Endothelial cell of umbilical vein (primary cell): ENCODE measurements at regions not wholly inside any gene's neighbourhood (a gene's known extent, or its start where the extent isn't known, plus 50 kb on each side); places are given as distances from the start of the nearest gene placed in this dataset.

Source experiments
- BruUV-seq: library from RNA; stranded (reverse); fragments of 400-500 nt; replicated peaks from 2 replicates; lab custom pipeline; 2021; lab: Mats Ljungman, UMichigan
- CTCF ChIA-PET: fragments of 300-600, 350-600 bp; sonication (Branson Sonifier 250); formaldehyde crosslinking; loops from one replicate; lab custom pipeline; 2021; ENCODE audit warnings: antibody characterized with exemption, inconsistent platforms; lab: Charles Lee
- POLR2A ChIA-PET: fragments of 300-600, 350-600 bp; sonication (Branson Sonifier 250); formaldehyde crosslinking; loops from one replicate; lab custom pipeline; 2021; ENCODE audit warnings: antibody characterized with exemption, inconsistent platforms; lab: Charles Lee
- DNase-seq: peaks from one replicate; pipeline ENCODE4 v3.0.0-alpha.2; 2011; ENCODE audit warnings: low read depth, low spot score
- FAIRE-seq: peaks from 2 replicates; lab custom pipeline; 2011; peaks lifted over from hg19 to GRCh38; lab: Jason Lieb, UNC
- H2AFZ ChIP-seq: 2 replicates; pipeline ENCODE4 v1.6.0; 2012; ENCODE audit warnings: low read depth, low read length, control low read depth, inconsistent platforms
- H3K27ac ChIP-seq: 2 replicates; pipeline ENCODE4 v1.5.1; 2011; ENCODE audit warnings: low read depth, mild to moderate bottlenecking, control low read depth, low read length, moderate library complexity; ENCODE audit not compliant: insufficient read depth
- H3K27me3 ChIP-seq, 2 experiments: 2 replicates each; pipeline versions ENCODE4 v1.6.0 to v1.6.1; 2011; ENCODE audit warnings: low read length in 2 of 2, mixed read lengths in 1 of 2; ENCODE audit not compliant: control insufficient read depth in 2 of 2, insufficient read depth in 2 of 2
- H3K36me3 ChIP-seq, 2 experiments: 2 replicates in 1 of 2; 3 replicates in 1 of 2; pipeline ENCODE4 v1.5.1; 2011; ENCODE audit warnings: low read length in 2 of 2, mild to moderate bottlenecking in 1 of 2, moderate library complexity in 1 of 2; ENCODE audit not compliant: control insufficient read depth in 2 of 2, insufficient read depth in 2 of 2; ENCODE audit errors: extremely low read depth in 1 of 2
- H3K4me1 ChIP-seq: 3 replicates; pipeline ENCODE4 v1.5.1; 2011; ENCODE audit warnings: mild to moderate bottlenecking, low read length; ENCODE audit not compliant: control insufficient read depth, insufficient read depth; ENCODE audit errors: extremely low read depth
- H3K4me2 ChIP-seq: 2 replicates; pipeline ENCODE4 v1.6.1; 2011; ENCODE audit warnings: low read length, control low read depth, mixed read lengths; ENCODE audit not compliant: insufficient read depth
- H3K4me3 ChIP-seq, 3 experiments: fragments of 200-600 bp in 1 of 3; sonication (generic), shearing (Covaris generic) in 1 of 3; replicated peaks in 1 of 3; 2 replicates each; pipeline ENCODE4 v1.5.1; 2011 to 2016; ENCODE audit warnings: control low read depth in 3 of 3, low read length in 3 of 3, mild to moderate bottlenecking in 2 of 3, inconsistent platforms in 1 of 3, low read depth in 1 of 3, moderate library complexity in 1 of 3; ENCODE audit not compliant: insufficient read depth in 1 of 3
- H3K79me2 ChIP-seq: 2 replicates; pipeline ENCODE4 v1.6.0; 2012; ENCODE audit warnings: low read length, inconsistent platforms; ENCODE audit not compliant: control insufficient read depth, insufficient read depth
- H3K9ac ChIP-seq: replicated peaks from 2 replicates; pipeline ENCODE3; 2011; ENCODE audit warnings: low read length, control low read depth; ENCODE audit not compliant: insufficient read depth; ENCODE audit errors: extremely low read depth
- H3K9me1 ChIP-seq: replicated peaks from 3 replicates; pipeline ENCODE4 v1.6.0; 2011; ENCODE audit warnings: mild to moderate bottlenecking, low read length; ENCODE audit not compliant: control insufficient read depth, insufficient read depth; ENCODE audit errors: extremely low read depth
- H3K9me3 ChIP-seq: replicated peaks from 2 replicates; pipeline ENCODE4 v1.5.1; 2012; ENCODE audit warnings: low read length, inconsistent platforms; ENCODE audit not compliant: control insufficient read depth, insufficient read depth
- H4K20me1 ChIP-seq: replicated peaks from 2 replicates; pipeline ENCODE3; 2011; ENCODE audit warnings: mild to moderate bottlenecking, low read length; ENCODE audit not compliant: control insufficient read depth, insufficient read depth; ENCODE audit errors: extremely low read depth
- CTCF ChIP-seq, 2 donors: IDR thresholded peaks; 1 replicate in 1 of 2; 2 replicates in 1 of 2; pipeline ENCODE4 v1.5.1; 2011; ENCODE audit warnings: low read length in 2 of 2, mild to moderate bottlenecking in 2 of 2, moderate library complexity in 2 of 2, control low read depth in 1 of 2, inconsistent platforms in 1 of 2, low read depth in 1 of 2; ENCODE audit not compliant: insufficient read depth in 1 of 2; ENCODE audit errors: extremely low read depth in 1 of 2
- EZH2 ChIP-seq: IDR thresholded peaks from 2 replicates; pipeline ENCODE4 v1.6.1; 2012; ENCODE audit warnings: borderline replicate concordance, low read depth, mild to moderate bottlenecking, moderate library complexity, low read length, inconsistent platforms; ENCODE audit not compliant: severe bottlenecking
- FOS ChIP-seq: IDR thresholded peaks from 2 replicates; pipeline ENCODE4 v1.6.1; 2011; ENCODE audit warnings: mild to moderate bottlenecking, low read length, moderate library complexity, borderline replicate concordance; ENCODE audit not compliant: insufficient read depth
- GATA2 ChIP-seq: IDR thresholded peaks from 2 replicates; pipeline ENCODE4 v1.7.0; 2011; ENCODE audit warnings: low read depth, mild to moderate bottlenecking, moderate library complexity, mixed read lengths, low read length; ENCODE audit not compliant: insufficient read length, insufficient read depth
- JUN ChIP-seq: IDR thresholded peaks from 2 replicates; pipeline ENCODE4 v1.6.1; 2011; ENCODE audit warnings: borderline replicate concordance, low read depth; ENCODE audit not compliant: insufficient read length, insufficient read depth
- MYC ChIP-seq: IDR thresholded peaks from one replicate; pipeline ENCODE4 v1.6.1; 2011; ENCODE audit warnings: mild to moderate bottlenecking, low read depth, low read length
- POLR2A ChIP-seq: IDR thresholded peaks from 2 replicates; pipeline ENCODE4 v1.6.1; 2012; ENCODE audit warnings: low read depth, mild to moderate bottlenecking, control low read depth, low read length
- POLR2AphosphoS5 ChIP-seq: IDR thresholded peaks from 2 replicates; pipeline ENCODE4 v1.6.1; 2012; ENCODE audit warnings: low read depth, mild to moderate bottlenecking, control low read depth, low read length, moderate library complexity; ENCODE audit not compliant: insufficient read depth
- dilution Hi-C: fragments of 300-500 bp; cut with MboI; formaldehyde crosslinking; loops from one replicate; pipeline ENCODE4 v1.15.0; 2019; ENCODE audit warnings: low sequenced_read_pairs; ENCODE audit not compliant: extremely low pct_ligation_motif_present
- intact Hi-C: fragments of 100-400 bp; cut with micrococcal nuclease; formaldehyde crosslinking; loops from one replicate; pipeline ENCODE4 v1.10.0; 2022
- TF ChIP-seq, protein P1 (sequence below): IDR thresholded peaks from 2 replicates; pipeline ENCODE4 v1.6.1; 2011; ENCODE audit not compliant: insufficient read depth, insufficient read length

GRCh38 chr4:98828801-98829200 is 100.1 kb downstream of the EIF4E start:
- Histone ChIP-seq H4K20me1 (no peaks in the 10 kb centered on the region), H3K4me3 (no peak overlapping the region), H3K9me1 (no peaks in the 10 kb centered on the region), H3K4me2 (no peak overlapping the region), H3K36me3 (no peaks in the 10 kb centered on the region), H3K27me3 (no peaks in the 10 kb centered on the region), H3K4me1 (peaks cover 12% of the 10 kb centered on the region), H3K9me3 (no peaks in the 10 kb centered on the region), H3K9ac (no peak overlapping the region), H3K79me2 (no peaks in the 10 kb centered on the region), H3K27ac (no peak overlapping the region), H2AFZ (no peak overlapping the region)
- dilution Hi-C loops: no loop called here
- DNase-seq (no peak), FAIRE-seq (no peak)
- CTCF ChIA-PET: no interaction called here
- intact Hi-C loops: loop anchor here (2.0 kb wide), 1 partner anchor 362 kb away; no protein-coding TSS in a partner anchor
- TF ChIP-seq EZH2 (no peak), FOS (no peak), CTCF (IDR thresholded peaks at IDR 0.05; ENCODE audit: extremely low read depth in 1 of 2, insufficient read depth in 1 of 2, low read depth in 1 of 2, low read length in 2 of 2) (no peak), GATA2 (peak; percentile 37)
- TF ChIP-seq, protein P1, sequence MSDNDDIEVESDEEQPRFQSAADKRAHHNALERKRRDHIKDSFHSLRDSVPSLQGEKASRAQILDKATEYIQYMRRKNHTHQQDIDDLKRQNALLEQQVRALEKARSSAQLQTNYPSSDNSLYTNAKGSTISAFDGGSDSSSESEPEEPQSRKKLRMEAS: no peak
- POLR2A ChIA-PET: no interaction called here
- BruUV-seq: no TSS peak

DNA sequence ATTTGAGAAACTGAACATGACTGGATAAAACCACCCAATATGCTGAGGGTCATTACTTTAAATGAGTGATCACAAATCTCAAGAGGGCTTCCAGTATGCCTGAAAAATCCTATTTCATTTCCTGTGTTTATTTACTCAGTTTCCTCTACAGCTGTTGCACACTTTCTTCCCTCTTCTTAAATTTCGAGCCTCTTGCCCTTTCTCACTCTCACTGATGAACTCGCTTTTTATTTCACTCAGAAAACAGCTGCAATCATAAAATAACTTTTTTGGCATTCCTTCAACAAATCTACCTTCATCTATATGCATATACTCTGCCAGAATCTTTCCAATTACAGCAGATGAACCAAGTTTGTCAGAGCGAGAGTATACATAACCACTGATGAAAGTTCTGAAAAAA is 101.3 kb downstream of the EIF4E start:
- Histone ChIP-seq H3K27ac (no peak overlapping the region), H3K79me2 (no peaks in the 10 kb centered on the region), H4K20me1 (no peaks in the 10 kb centered on the region), H2AFZ (no peak overlapping the region), H3K9ac (no peak overlapping the region), H3K9me3 (no peaks in the 10 kb centered on the region), H3K36me3 (no peaks in the 10 kb centered on the region), H3K9me1 (no peaks in the 10 kb centered on the region), H3K4me3 (no peak overlapping the region), H3K4me1 (peaks cover 12% of the 10 kb centered on the region), H3K4me2 (no peak overlapping the region), H3K27me3 (no peaks in the 10 kb centered on the region)
- DNase-seq (no peak), FAIRE-seq (no peak)
- intact Hi-C loops: loop anchor here (2.0 kb wide), 1 partner anchor 361 kb away; no protein-coding TSS in a partner anchor
- dilution Hi-C loops: no loop called here
- TF ChIP-seq CTCF (IDR thresholded peaks at IDR 0.05; ENCODE audit: extremely low read depth in 1 of 2, insufficient read depth in 1 of 2, low read depth in 1 of 2, low read length in 2 of 2) (no peak), GATA2 (no peak), JUN (no peak), POLR2A (no peak), FOS (no peak), POLR2AphosphoS5 (no peak), EZH2 (no peak), MYC (no peak)
- TF ChIP-seq, protein P1: no peak
- ChIA-PET CTCF (no interaction called here), POLR2A (no interaction called here)
- no TSS peak for BruUV-seq
